HEK293T (cell line): ENCODE measurements at regions not wholly inside any gene's neighbourhood (a gene's known extent, or its start where the extent isn't known, plus 50 kb on each side); places are given as distances from the start of the nearest gene placed in this dataset.

Experiments used
- CTCF ChIA-PET: fragments of 350-600 bp; formaldehyde crosslinking; extraction: SDS; loops from one replicate; lab custom pipeline; 2021; ENCODE audit warnings: antibody characterized with exemption, inconsistent platforms; lab: Yijun Ruan, JAX
- POLR2A ChIA-PET: fragments of 350-600 bp; formaldehyde crosslinking; extraction: SDS; loops from one replicate; lab custom pipeline; 2020; ENCODE audit warnings: antibody characterized with exemption, inconsistent platforms; lab: Yijun Ruan, JAX
- DNase-seq: peaks from one replicate; pipeline ENCODE4 v3.0.0; 2012; ENCODE audit warnings: mixed read lengths; ENCODE audit errors: extremely low spot score
- ARNT ChIP-seq: fragments of 450-650 bp; IDR thresholded peaks from 2 replicates; pipeline ENCODE4 v1.6.1; 2017; ENCODE audit warnings: mild to moderate bottlenecking
- BHLHE40 ChIP-seq: fragments of 450-650 bp; IDR thresholded peaks from 2 replicates; pipeline ENCODE4 v1.6.1; 2016; ENCODE audit warnings: mild to moderate bottlenecking, moderate library complexity, borderline replicate concordance
- CTBP1 ChIP-seq: fragments of 450-650 bp; IDR thresholded peaks from 2 replicates; pipeline ENCODE4 v1.6.1; 2016; ENCODE audit warnings: borderline replicate concordance
- ELF4 ChIP-seq: fragments of 450-650 bp; IDR thresholded peaks from 2 replicates; pipeline ENCODE4 v1.6.1; 2017; ENCODE audit warnings: antibody characterized with exemption
- FOXA1 ChIP-seq: fragments of 450-650 bp; IDR thresholded peaks from 2 replicates; pipeline ENCODE4 v1.6.1; 2016; ENCODE audit warnings: mild to moderate bottlenecking
- FOXK2 ChIP-seq: fragments of 450-650 bp; IDR thresholded peaks from 2 replicates; pipeline ENCODE4 v1.6.1; 2016; ENCODE audit warnings: mild to moderate bottlenecking
- FOXM1 ChIP-seq: fragments of 450-650 bp; IDR thresholded peaks from 2 replicates; pipeline ENCODE4 v1.6.1; 2017; ENCODE audit warnings: mild to moderate bottlenecking, borderline replicate concordance
- HDGF ChIP-seq: fragments of 450-650 bp; IDR thresholded peaks from 2 replicates; pipeline ENCODE4 v1.6.1; 2017; ENCODE audit warnings: antibody characterized with exemption, borderline replicate concordance
- L3MBTL2 ChIP-seq: fragments of 450-650 bp; conservative IDR thresholded peaks from 2 replicates; pipeline ENCODE4 v1.6.1; 2016; ENCODE audit warnings: mild to moderate bottlenecking
- LEF1 ChIP-seq: fragments of 450-650 bp; IDR thresholded peaks from 2 replicates; pipeline ENCODE4 v1.6.1; 2017; ENCODE audit warnings: mild to moderate bottlenecking, borderline replicate concordance
- NFRKB ChIP-seq: fragments of 450-650 bp; IDR thresholded peaks from 2 replicates; pipeline ENCODE4 v1.6.1; 2016; ENCODE audit warnings: mild to moderate bottlenecking, moderate library complexity
- PKNOX1 ChIP-seq: fragments of 450-650 bp; IDR thresholded peaks from 2 replicates; pipeline ENCODE4 v1.6.1; 2016
- SP1 ChIP-seq: fragments of 450-650 bp; IDR thresholded peaks from 2 replicates; pipeline ENCODE4 v1.6.1; 2017
- SUZ12 ChIP-seq: fragments of 450-650 bp; IDR thresholded peaks from 2 replicates; pipeline ENCODE4 v1.6.1; 2016; ENCODE audit warnings: mild to moderate bottlenecking
- TARDBP ChIP-seq: fragments of 450-650 bp; IDR thresholded peaks from 2 replicates; pipeline ENCODE4 v1.6.1; 2016
- ZNF384 ChIP-seq: fragments of 450-650 bp; IDR thresholded peaks from 2 replicates; pipeline ENCODE4 v1.6.1; 2016

- TF ChIP-seq CTBP1 (no peak), SUZ12 (no peak), SP1 (no peak), FOXM1 (no peak), FOXA1 (no peak), TARDBP (no peak), L3MBTL2 (no peak), FOXK2 (no peak), ARNT (no peak)
- ChIA-PET POLR2A (no interaction called here), CTCF (no interaction called here)
- no peak for DNase-seq
Observed at GRCh38 chr6:139632840-139633239, 258.4 kb upstream of the CITED2 start.

- DNase-seq, result no peak
- ChIA-PET CTCF (no interaction called here), POLR2A (no interaction called here)
- TF ChIP-seq FOXM1 (no peak), HDGF (no peak), BHLHE40 (no peak), FOXA1 (no peak), ZNF384 (no peak), NFRKB (no peak), ARNT (no peak), CTBP1 (no peak), FOXK2 (no peak), PKNOX1 (no peak), ELF4 (no peak), SUZ12 (no peak), LEF1 (no peak), SP1 (no peak), TARDBP (no peak), L3MBTL2 (no peak)
Observed at GRCh38 chr6:139628270-139628669, 253.8 kb upstream of the CITED2 start.

- ChIA-PET CTCF (no interaction called here), POLR2A (no interaction called here)
- no peak for DNase-seq
- TF ChIP-seq SUZ12 (no peak), ELF4 (no peak), PKNOX1 (no peak), FOXM1 (no peak), ARNT (no peak)
Observed at GRCh38 chr6:139627091-139627490, 252.6 kb upstream of the CITED2 start.

GRCh38 chr6:139625998-139626975, 251.8 kb upstream of the CITED2 start:
- ChIA-PET CTCF (no interaction called here), POLR2A (no interaction called here)
- DNase-seq, result no peak
- TF ChIP-seq TARDBP (no peak), CTBP1 (no peak), SUZ12 (no peak), ARNT (no peak), SP1 (no peak), BHLHE40 (no peak), FOXM1 (no peak), NFRKB (no peak), FOXA1 (no peak), L3MBTL2 (no peak), PKNOX1 (no peak)

GRCh38 chr6:139625081-139625939, 250.9 kb upstream of the CITED2 start:
- CTCF ChIA-PET, result interaction anchor here (0.6 to 1.0 kb wide), 2 partner anchors 46 to 122 kb away, joined by 3 read pairs; no protein-coding TSS in a partner anchor
- POLR2A ChIA-PET, result no interaction called here

More at GRCh38 chr6:139625081-139625939, 250.9 kb upstream of the CITED2 start:
- no peak for DNase-seq
- TF ChIP-seq BHLHE40, result no peak
- TF ChIP-seq ELF4, result no peak
- TF ChIP-seq FOXM1, result no peak
- no peak for TF ChIP-seq L3MBTL2
- TF ChIP-seq FOXA1, result no peak
- no peak for TF ChIP-seq PKNOX1
- no peak for TF ChIP-seq HDGF
- no peak for TF ChIP-seq CTBP1
- no peak for TF ChIP-seq LEF1
- no peak for TF ChIP-seq FOXK2
- no peak for TF ChIP-seq TARDBP
- no peak for TF ChIP-seq ZNF384
- TF ChIP-seq ARNT, result no peak
- TF ChIP-seq NFRKB, result no peak
- no peak for TF ChIP-seq SUZ12
- no peak for TF ChIP-seq SP1
